AG04449 (cell line): ENCODE measurements at regions not wholly inside any gene's neighbourhood (a gene's known extent, or its start where the extent isn't known, plus 50 kb on each side); places are given as distances from the start of the nearest gene placed in this dataset.

Experiments
- CTCF ChIA-PET: fragments of 350-600 bp; formaldehyde crosslinking; extraction: SDS; loops from one replicate; lab custom pipeline; 2021; ENCODE audit warnings: antibody characterized with exemption; lab: Yijun Ruan, JAX
- POLR2A ChIA-PET: fragments of 400-600, 350-600 bp; formaldehyde crosslinking; extraction: SDS; loops from one replicate; lab custom pipeline; 2020; ENCODE audit warnings: antibody characterized with exemption, inconsistent platforms; lab: Yijun Ruan, JAX
- DNase-seq: peaks from one replicate; pipeline ENCODE4 v3.0.0-alpha.2; 2010; ENCODE audit warnings: low read depth, low spot score
- H3K4me3 ChIP-seq: 2 replicates; pipeline ENCODE4 v1.5.1; 2011; ENCODE audit warnings: low read depth, mild to moderate bottlenecking, control low read depth, low read length
- CTCF ChIP-seq: IDR thresholded peaks from one replicate; pipeline ENCODE4 v1.5.1; 2011; ENCODE audit warnings: mild to moderate bottlenecking, moderate library complexity, low read length, control low read depth, inconsistent platforms; ENCODE audit not compliant: insufficient read depth; ENCODE audit errors: missing control alignments

- no peak for DNase-seq
- no peak for TF ChIP-seq CTCF
- POLR2A ChIA-PET: no interaction called here
- no peak overlapping the region for H3K4me3 ChIP-seq
- CTCF ChIA-PET: no interaction called here
These were observed 88.4 kb upstream of the ZNF492 start for GRCh38 chr19:22545751-22546150.

DNA sequence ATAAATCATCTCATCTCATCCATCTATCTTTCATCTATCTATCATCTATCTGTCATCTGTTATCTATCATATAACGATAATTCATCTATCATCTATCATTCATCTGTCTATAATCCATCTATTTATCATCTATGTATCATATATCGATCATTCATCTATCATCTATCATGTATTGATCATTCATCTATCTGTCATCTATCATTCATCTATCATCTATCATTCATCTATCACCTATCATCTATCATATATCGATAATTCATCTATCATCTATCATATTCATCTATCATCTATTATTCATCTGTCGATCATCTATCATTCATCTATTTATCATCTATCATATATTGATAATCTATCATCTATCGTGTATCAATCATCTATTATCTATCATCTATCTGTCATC lies 100.4 kb upstream of the ZNF492 start:
- ChIA-PET POLR2A (no interaction called here), CTCF (no interaction called here)
- no peak for TF ChIP-seq CTCF

DNA sequence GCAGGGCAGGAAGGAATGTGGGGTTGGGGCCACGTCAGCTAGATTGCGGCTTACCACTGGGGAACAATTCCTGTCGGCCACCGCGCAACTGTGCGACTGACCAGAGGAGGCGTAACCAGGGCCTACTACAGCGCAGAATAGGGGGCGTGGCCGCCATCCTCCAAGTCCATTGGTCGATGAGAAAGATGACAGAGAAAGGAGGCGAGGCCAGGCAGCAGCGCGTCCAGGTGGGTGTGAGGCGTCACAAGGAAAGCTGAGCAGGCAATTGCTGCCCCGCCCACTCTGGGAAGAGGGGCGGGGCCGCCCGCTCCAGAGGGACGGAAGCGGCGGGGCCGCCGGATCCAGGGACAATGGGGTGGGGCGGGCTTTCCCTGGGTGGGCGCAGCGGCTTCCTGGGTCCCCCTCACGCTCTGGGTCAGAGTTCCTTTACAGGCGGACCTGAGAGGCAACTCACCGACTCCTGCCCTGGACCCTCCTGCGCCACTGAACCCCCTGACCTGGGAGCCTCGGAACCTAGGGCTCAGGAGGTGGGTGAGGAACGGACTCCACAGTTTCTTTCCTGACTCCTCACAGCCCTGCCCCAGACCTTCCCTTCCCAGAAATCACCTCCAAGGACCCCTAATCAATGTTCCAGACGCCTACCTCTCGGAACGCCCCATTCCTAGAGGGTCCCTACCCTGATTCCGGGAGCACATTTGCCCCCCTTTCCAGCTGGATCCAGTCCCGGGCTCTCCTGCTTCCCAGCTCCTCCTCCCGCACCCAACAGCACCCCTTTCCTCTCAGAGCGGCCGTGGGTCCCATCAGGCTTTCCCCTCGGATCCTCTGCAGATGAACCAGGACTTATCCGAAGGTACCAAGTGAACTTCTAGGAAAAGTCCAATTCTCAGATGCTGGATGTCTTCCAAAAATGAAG lies 101.5 kb upstream of the ZNF492 start:
- ChIA-PET POLR2A (no interaction called here), CTCF (no interaction called here)
- DNase-seq: no peak
- H3K4me3 ChIP-seq: no peak overlapping the region
- no peak for TF ChIP-seq CTCF

More for the DNA sequence above, 100.4 kb upstream of the ZNF492 start:
- DNase-seq: no peak
- H3K4me3 ChIP-seq: no peak overlapping the region

GRCh38 chr19:22530042-22530441 lies 104.1 kb upstream of the ZNF492 start:
- no peak overlapping the region for H3K4me3 ChIP-seq
- TF ChIP-seq CTCF: no peak
- ChIA-PET POLR2A (interaction anchor here (0.6 kb wide), 1 partner anchor 12 kb away, joined by 4 read pairs; no protein-coding TSS in a partner anchor), CTCF (no interaction called here)
- DNase-seq: no peak

GRCh38 chr19:22528956-22529355 lies 105.2 kb upstream of the ZNF492 start:
- no peak for TF ChIP-seq CTCF
- ChIA-PET POLR2A (no interaction called here), CTCF (no interaction called here)
- DNase-seq: no peak
- no peak overlapping the region for H3K4me3 ChIP-seq

GRCh38 chr19:22527554-22527953 lies 105.4 kb upstream of the ZNF98 start:
- no peak for TF ChIP-seq CTCF
- POLR2A ChIA-PET: no interaction called here
- no peak overlapping the region for H3K4me3 ChIP-seq
- CTCF ChIA-PET: no interaction called here
- DNase-seq: no peak
